Endothelial cell of umbilical vein (primary cell): ENCODE measurements at regions not wholly inside any gene's neighbourhood (a gene's known extent, or its start where the extent isn't known, plus 50 kb on each side); places are given as distances from the start of the nearest gene placed in this dataset.

Experiments used
- BruUV-seq: library from RNA; stranded (reverse); fragments of 400-500 nt; replicated peaks from 2 replicates; lab custom pipeline; 2021; lab: Mats Ljungman, UMichigan
- CTCF ChIA-PET: fragments of 300-600, 350-600 bp; sonication (Branson Sonifier 250); formaldehyde crosslinking; loops from one replicate; lab custom pipeline; 2021; ENCODE audit warnings: antibody characterized with exemption, inconsistent platforms; lab: Charles Lee
- POLR2A ChIA-PET: fragments of 300-600, 350-600 bp; sonication (Branson Sonifier 250); formaldehyde crosslinking; loops from one replicate; lab custom pipeline; 2021; ENCODE audit warnings: antibody characterized with exemption, inconsistent platforms; lab: Charles Lee
- DNase-seq: peaks from one replicate; pipeline ENCODE4 v3.0.0-alpha.2; 2011; ENCODE audit warnings: low read depth, low spot score
- FAIRE-seq: peaks from 2 replicates; lab custom pipeline; 2011; peaks lifted over from hg19 to GRCh38; lab: Jason Lieb, UNC
- H2AFZ ChIP-seq: 2 replicates; pipeline ENCODE4 v1.6.0; 2012; ENCODE audit warnings: low read depth, low read length, control low read depth, inconsistent platforms
- H3K27ac ChIP-seq: 2 replicates; pipeline ENCODE4 v1.5.1; 2011; ENCODE audit warnings: low read depth, mild to moderate bottlenecking, control low read depth, low read length, moderate library complexity; ENCODE audit not compliant: insufficient read depth
- H3K27me3 ChIP-seq, 2 experiments: 2 replicates each; pipeline versions ENCODE4 v1.6.0 to v1.6.1; 2011; ENCODE audit warnings: low read length in 2 of 2, mixed read lengths in 1 of 2; ENCODE audit not compliant: control insufficient read depth in 2 of 2, insufficient read depth in 2 of 2
- H3K36me3 ChIP-seq, 2 experiments: 2 replicates in 1 of 2; 3 replicates in 1 of 2; pipeline ENCODE4 v1.5.1; 2011; ENCODE audit warnings: low read length in 2 of 2, mild to moderate bottlenecking in 1 of 2, moderate library complexity in 1 of 2; ENCODE audit not compliant: control insufficient read depth in 2 of 2, insufficient read depth in 2 of 2; ENCODE audit errors: extremely low read depth in 1 of 2
- H3K4me1 ChIP-seq: 3 replicates; pipeline ENCODE4 v1.5.1; 2011; ENCODE audit warnings: mild to moderate bottlenecking, low read length; ENCODE audit not compliant: control insufficient read depth, insufficient read depth; ENCODE audit errors: extremely low read depth
- H3K4me2 ChIP-seq: 2 replicates; pipeline ENCODE4 v1.6.1; 2011; ENCODE audit warnings: low read length, control low read depth, mixed read lengths; ENCODE audit not compliant: insufficient read depth
- H3K4me3 ChIP-seq, 3 experiments: fragments of 200-600 bp in 1 of 3; sonication (generic), shearing (Covaris generic) in 1 of 3; replicated peaks in 1 of 3; 2 replicates each; pipeline ENCODE4 v1.5.1; 2011 to 2016; ENCODE audit warnings: control low read depth in 3 of 3, low read length in 3 of 3, mild to moderate bottlenecking in 2 of 3, inconsistent platforms in 1 of 3, low read depth in 1 of 3, moderate library complexity in 1 of 3; ENCODE audit not compliant: insufficient read depth in 1 of 3
- H3K79me2 ChIP-seq: 2 replicates; pipeline ENCODE4 v1.6.0; 2012; ENCODE audit warnings: low read length, inconsistent platforms; ENCODE audit not compliant: control insufficient read depth, insufficient read depth
- H3K9ac ChIP-seq: replicated peaks from 2 replicates; pipeline ENCODE3; 2011; ENCODE audit warnings: low read length, control low read depth; ENCODE audit not compliant: insufficient read depth; ENCODE audit errors: extremely low read depth
- H3K9me1 ChIP-seq: replicated peaks from 3 replicates; pipeline ENCODE4 v1.6.0; 2011; ENCODE audit warnings: mild to moderate bottlenecking, low read length; ENCODE audit not compliant: control insufficient read depth, insufficient read depth; ENCODE audit errors: extremely low read depth
- H3K9me3 ChIP-seq: replicated peaks from 2 replicates; pipeline ENCODE4 v1.5.1; 2012; ENCODE audit warnings: low read length, inconsistent platforms; ENCODE audit not compliant: control insufficient read depth, insufficient read depth
- H4K20me1 ChIP-seq: replicated peaks from 2 replicates; pipeline ENCODE3; 2011; ENCODE audit warnings: mild to moderate bottlenecking, low read length; ENCODE audit not compliant: control insufficient read depth, insufficient read depth; ENCODE audit errors: extremely low read depth
- EZH2 ChIP-seq: IDR thresholded peaks from 2 replicates; pipeline ENCODE4 v1.6.1; 2012; ENCODE audit warnings: borderline replicate concordance, low read depth, mild to moderate bottlenecking, moderate library complexity, low read length, inconsistent platforms; ENCODE audit not compliant: severe bottlenecking
- FOS ChIP-seq: IDR thresholded peaks from 2 replicates; pipeline ENCODE4 v1.6.1; 2011; ENCODE audit warnings: mild to moderate bottlenecking, low read length, moderate library complexity, borderline replicate concordance; ENCODE audit not compliant: insufficient read depth
- GATA2 ChIP-seq: IDR thresholded peaks from 2 replicates; pipeline ENCODE4 v1.7.0; 2011; ENCODE audit warnings: low read depth, mild to moderate bottlenecking, moderate library complexity, mixed read lengths, low read length; ENCODE audit not compliant: insufficient read length, insufficient read depth
- JUN ChIP-seq: IDR thresholded peaks from 2 replicates; pipeline ENCODE4 v1.6.1; 2011; ENCODE audit warnings: borderline replicate concordance, low read depth; ENCODE audit not compliant: insufficient read length, insufficient read depth
- MYC ChIP-seq: IDR thresholded peaks from one replicate; pipeline ENCODE4 v1.6.1; 2011; ENCODE audit warnings: mild to moderate bottlenecking, low read depth, low read length
- POLR2A ChIP-seq: IDR thresholded peaks from 2 replicates; pipeline ENCODE4 v1.6.1; 2012; ENCODE audit warnings: low read depth, mild to moderate bottlenecking, control low read depth, low read length
- POLR2AphosphoS5 ChIP-seq: IDR thresholded peaks from 2 replicates; pipeline ENCODE4 v1.6.1; 2012; ENCODE audit warnings: low read depth, mild to moderate bottlenecking, control low read depth, low read length, moderate library complexity; ENCODE audit not compliant: insufficient read depth
- dilution Hi-C: fragments of 300-500 bp; cut with MboI; formaldehyde crosslinking; loops from one replicate; pipeline ENCODE4 v1.15.0; 2019; ENCODE audit warnings: low sequenced_read_pairs; ENCODE audit not compliant: extremely low pct_ligation_motif_present
- intact Hi-C: fragments of 100-400 bp; cut with micrococcal nuclease; formaldehyde crosslinking; loops from one replicate; pipeline ENCODE4 v1.10.0; 2022
- TF ChIP-seq, protein P1 (sequence below), 2 donors: IDR thresholded peaks; 1 replicate in 1 of 2; 2 replicates in 1 of 2; pipeline ENCODE4 v1.5.1; 2011; ENCODE audit warnings: low read length in 2 of 2, mild to moderate bottlenecking in 2 of 2, moderate library complexity in 2 of 2, control low read depth in 1 of 2, inconsistent platforms in 1 of 2, low read depth in 1 of 2; ENCODE audit not compliant: insufficient read depth in 1 of 2; ENCODE audit errors: extremely low read depth in 1 of 2
- TF ChIP-seq, protein P2 (sequence below): IDR thresholded peaks from 2 replicates; pipeline ENCODE4 v1.6.1; 2011; ENCODE audit not compliant: insufficient read depth, insufficient read length

GRCh38 chr1:29779146-29779545, 542.8 kb downstream of the PTPRU start:
- no TSS peak for BruUV-seq
- dilution Hi-C loops (no loop called here), intact Hi-C loops (no loop called here)
- H3K27me3 ChIP-seq, result no peaks in the 10 kb centered on the region
- H3K9ac ChIP-seq, result no peak overlapping the region
- H3K9me1 ChIP-seq, result no peaks in the 10 kb centered on the region
- no peak for DNase-seq
- ChIA-PET POLR2A (no interaction called here), CTCF (no interaction called here)
- H3K79me2 ChIP-seq, result no peaks in the 10 kb centered on the region
- no peak overlapping the region for H3K27ac ChIP-seq
- TF ChIP-seq JUN, result no peak
- TF ChIP-seq EZH2, result no peak
- TF ChIP-seq, protein P1, sequence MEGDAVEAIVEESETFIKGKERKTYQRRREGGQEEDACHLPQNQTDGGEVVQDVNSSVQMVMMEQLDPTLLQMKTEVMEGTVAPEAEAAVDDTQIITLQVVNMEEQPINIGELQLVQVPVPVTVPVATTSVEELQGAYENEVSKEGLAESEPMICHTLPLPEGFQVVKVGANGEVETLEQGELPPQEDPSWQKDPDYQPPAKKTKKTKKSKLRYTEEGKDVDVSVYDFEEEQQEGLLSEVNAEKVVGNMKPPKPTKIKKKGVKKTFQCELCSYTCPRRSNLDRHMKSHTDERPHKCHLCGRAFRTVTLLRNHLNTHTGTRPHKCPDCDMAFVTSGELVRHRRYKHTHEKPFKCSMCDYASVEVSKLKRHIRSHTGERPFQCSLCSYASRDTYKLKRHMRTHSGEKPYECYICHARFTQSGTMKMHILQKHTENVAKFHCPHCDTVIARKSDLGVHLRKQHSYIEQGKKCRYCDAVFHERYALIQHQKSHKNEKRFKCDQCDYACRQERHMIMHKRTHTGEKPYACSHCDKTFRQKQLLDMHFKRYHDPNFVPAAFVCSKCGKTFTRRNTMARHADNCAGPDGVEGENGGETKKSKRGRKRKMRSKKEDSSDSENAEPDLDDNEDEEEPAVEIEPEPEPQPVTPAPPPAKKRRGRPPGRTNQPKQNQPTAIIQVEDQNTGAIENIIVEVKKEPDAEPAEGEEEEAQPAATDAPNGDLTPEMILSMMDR (IDR thresholded peaks at IDR 0.05; ENCODE audit: extremely low read depth in 1 of 2, insufficient read depth in 1 of 2, low read depth in 1 of 2, low read length in 2 of 2), result no peak
- TF ChIP-seq POLR2A, result no peak
- TF ChIP-seq, protein P2, sequence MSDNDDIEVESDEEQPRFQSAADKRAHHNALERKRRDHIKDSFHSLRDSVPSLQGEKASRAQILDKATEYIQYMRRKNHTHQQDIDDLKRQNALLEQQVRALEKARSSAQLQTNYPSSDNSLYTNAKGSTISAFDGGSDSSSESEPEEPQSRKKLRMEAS, result no peak
- no peak for TF ChIP-seq POLR2AphosphoS5
- no peak for TF ChIP-seq MYC
- no peak for TF ChIP-seq FOS
- no peak for TF ChIP-seq GATA2
- no peaks in the 10 kb centered on the region for H4K20me1 ChIP-seq
- no peaks in the 10 kb centered on the region for H3K36me3 ChIP-seq
- H3K4me2 ChIP-seq, result no peak overlapping the region
- no peaks in the 10 kb centered on the region for H3K4me1 ChIP-seq
- no peak overlapping the region for H3K4me3 ChIP-seq
- no peak for FAIRE-seq
- H2AFZ ChIP-seq, result no peak overlapping the region
- H3K9me3 ChIP-seq, result no peaks in the 10 kb centered on the region
